H9 (cell line): ENCODE measurements at regions not wholly inside any gene's neighbourhood (a gene's known extent, or its start where the extent isn't known, plus 50 kb on each side); places are given as distances from the start of the nearest gene placed in this dataset.

Experiments used
- DNase-seq: peaks from one replicate; pipeline ENCODE4 v3.0.0-alpha.2; 2017
- H2AFZ ChIP-seq: one replicate; pipeline ENCODE4 v1.6.1; 2013; ENCODE audit warnings: mild to moderate bottlenecking, low read length, control low read depth, moderate library complexity
- H2AK5ac ChIP-seq: 2 replicates; pipeline ENCODE4 v1.6.1; 2013; ENCODE audit warnings: low read length, control low read depth, mixed read lengths; ENCODE audit not compliant: insufficient read length
- H2BK120ac ChIP-seq: one replicate; pipeline ENCODE4 v1.6.1; 2013; ENCODE audit warnings: low read depth, mild to moderate bottlenecking, low read length, control low read depth, inconsistent platforms; ENCODE audit not compliant: poor library complexity, severe bottlenecking
- H2BK12ac ChIP-seq: 2 replicates; pipeline ENCODE4 v1.6.1; 2013; ENCODE audit warnings: low read length, control low read depth, mixed read lengths, low read depth; ENCODE audit not compliant: insufficient read length
- H2BK15ac ChIP-seq: 2 replicates; pipeline ENCODE4 v1.6.1; 2013; ENCODE audit warnings: low read depth, low read length, control low read depth
- H2BK20ac ChIP-seq: one replicate; pipeline ENCODE4 v1.6.1; 2013; ENCODE audit warnings: low read depth, mild to moderate bottlenecking, low read length, control low read depth, inconsistent platforms; ENCODE audit not compliant: poor library complexity, severe bottlenecking
- H2BK5ac ChIP-seq: 2 replicates; pipeline ENCODE4 v1.6.1; 2013; ENCODE audit warnings: low read length, control low read depth, mixed read lengths; ENCODE audit not compliant: insufficient read length
- H3K14ac ChIP-seq: 2 replicates; pipeline ENCODE4 v1.6.1; 2013; ENCODE audit warnings: low read length, control low read depth; ENCODE audit not compliant: insufficient read depth
- H3K18ac ChIP-seq: 2 replicates; pipeline ENCODE4 v1.6.1; 2013; ENCODE audit warnings: low read depth, mild to moderate bottlenecking, mixed read lengths, low read length, control low read depth; ENCODE audit not compliant: insufficient read length
- H3K23ac ChIP-seq: 2 replicates; pipeline ENCODE4 v1.6.1; 2013; ENCODE audit warnings: low read length, control low read depth, mixed read lengths, low read depth; ENCODE audit not compliant: insufficient read length
- H3K23me2 ChIP-seq: 2 replicates; pipeline ENCODE4 v1.6.1; 2013; ENCODE audit warnings: low read depth, mild to moderate bottlenecking, mixed read lengths, low read length, control low read depth; ENCODE audit not compliant: insufficient read length, poor library complexity, severe bottlenecking
- H3K27ac ChIP-seq: 2 replicates; pipeline ENCODE4 v1.5.1; 2013; ENCODE audit warnings: low read length, control low read depth, mixed read lengths, low read depth; ENCODE audit not compliant: insufficient read length
- H3K27me3 ChIP-seq: 2 replicates; pipeline ENCODE4 v1.6.1; 2013; ENCODE audit warnings: low read length, control low read depth, inconsistent platforms; ENCODE audit not compliant: insufficient read depth
- H3K4ac ChIP-seq: 2 replicates; pipeline ENCODE4 v1.6.1; 2013; ENCODE audit warnings: low read depth, mild to moderate bottlenecking, control low read depth, inconsistent platforms, low read length, moderate library complexity
- H3K4me1 ChIP-seq: 2 replicates; pipeline ENCODE4 v1.6.1; 2013; ENCODE audit warnings: low read length, control low read depth, inconsistent platforms; ENCODE audit not compliant: insufficient read depth
- H3K4me2 ChIP-seq: 2 replicates; pipeline ENCODE4 v1.6.1; 2013; ENCODE audit warnings: low read length, control low read depth, mixed read lengths; ENCODE audit not compliant: insufficient read length, insufficient read depth
- H3K56ac ChIP-seq: 2 replicates; pipeline ENCODE4 v1.6.1; 2013; ENCODE audit warnings: low read depth, mild to moderate bottlenecking, mixed read lengths, low read length, control low read depth; ENCODE audit not compliant: insufficient read length
- H3K79me1 ChIP-seq: 2 replicates; pipeline ENCODE4 v1.6.1; 2013; ENCODE audit warnings: low read depth, mild to moderate bottlenecking, moderate library complexity, low read length, control low read depth, inconsistent platforms; ENCODE audit not compliant: insufficient read depth, poor library complexity, severe bottlenecking
- H3K79me2 ChIP-seq: 2 replicates; pipeline ENCODE4 v1.6.1; 2013; ENCODE audit warnings: low read length, control low read depth, inconsistent platforms; ENCODE audit not compliant: insufficient read depth
- H3K9ac ChIP-seq: 2 replicates; pipeline ENCODE4 v1.6.1; 2013; ENCODE audit warnings: low read length, control low read depth, mixed read lengths; ENCODE audit not compliant: insufficient read length; ENCODE audit errors: extremely low read depth
- H3K9me3 ChIP-seq: one replicate; pipeline ENCODE4 v1.6.1; 2013; ENCODE audit warnings: low read depth, low read length, inconsistent platforms; ENCODE audit not compliant: control insufficient read depth
- H3T11ph ChIP-seq: one replicate; pipeline ENCODE4 v1.6.1; 2013; ENCODE audit warnings: mild to moderate bottlenecking, low read length, control low read depth, inconsistent platforms
- H4K20me1 ChIP-seq: one replicate; pipeline ENCODE4 v1.6.1; 2013; ENCODE audit not compliant: control insufficient read depth, insufficient read length, insufficient read depth
- H4K5ac ChIP-seq: 2 replicates; pipeline ENCODE4 v1.6.1; 2013; ENCODE audit warnings: low read depth, mild to moderate bottlenecking, mixed read lengths, low read length, control low read depth; ENCODE audit not compliant: insufficient read length
- H4K8ac ChIP-seq: replicated peaks from 2 replicates; pipeline ENCODE4 v1.6.1; 2013; ENCODE audit warnings: low read length, control low read depth, mixed read lengths, low read depth; ENCODE audit not compliant: insufficient read length
- H4K91ac ChIP-seq: 2 replicates; pipeline ENCODE4 v1.6.1; 2013; ENCODE audit warnings: low read depth, mild to moderate bottlenecking, moderate library complexity, mixed read lengths, low read length, control low read depth; ENCODE audit not compliant: insufficient read length
- H3K27ac Mint-ChIP-seq, 3 experiments: 2 replicates in 2 of 3; 3 replicates in 1 of 3; pipeline ENCODE4 v1.8.0; 2020 to 2021; ENCODE audit warnings: mixed read lengths in 3 of 3, mild to moderate bottlenecking in 1 of 3, moderate library complexity in 1 of 3
- H3K27me3 Mint-ChIP-seq: 2 replicates; pipeline ENCODE4 v1.8.0; 2021; ENCODE audit warnings: low read depth, mild to moderate bottlenecking, moderate library complexity, mixed read lengths
- H3K36me3 Mint-ChIP-seq, 3 experiments: 2 replicates in 2 of 3; 3 replicates in 1 of 3; pipeline ENCODE4 v1.8.0; 2020 to 2021; ENCODE audit warnings: low read depth in 3 of 3, mixed read lengths in 3 of 3; ENCODE audit not compliant: insufficient read depth in 1 of 3
- H3K4me1 Mint-ChIP-seq, 2 experiments: 2 replicates each; pipeline ENCODE4 v1.8.0; 2020; ENCODE audit warnings: mixed read lengths in 2 of 2
- H3K4me3 Mint-ChIP-seq, 2 experiments: 2 replicates in 1 of 2; 3 replicates in 1 of 2; pipeline ENCODE4 v1.8.0; 2020 to 2021; ENCODE audit warnings: mild to moderate bottlenecking in 2 of 2, mixed read lengths in 2 of 2, moderate library complexity in 1 of 2
- H3K9me3 Mint-ChIP-seq, 2 experiments: 2 replicates in 1 of 2; 3 replicates in 1 of 2; pipeline ENCODE4 v1.8.0; 2020; ENCODE audit warnings: mild to moderate bottlenecking in 2 of 2, mixed read lengths in 2 of 2, moderate library complexity in 1 of 2
- CTCF ChIP-seq: fragments of 200-600 bp; sonication (generic); conservative IDR thresholded peaks from 3 replicates; pipeline ENCODE4 v1.8.0; 2021; ENCODE audit warnings: antibody characterized with exemption, mild to moderate bottlenecking
- WGBS: extraction: QIAGEN DNeasy Blood & Tissue Kit; methylation state at CpG from one replicate; pipeline ENCODE4 v1.1.7; 2013; ENCODE audit warnings: missing lambda C conversion rate, low lambda C conversion rate, mixed read lengths; ENCODE audit not compliant: insufficient read length; ENCODE audit errors: extremely low coverage; 5-methylcytosine and 5-hydroxymethylcytosine counted together

- no peak overlapping the region for H3K27ac Mint-ChIP-seq
- Histone ChIP-seq H2BK12ac (no peak overlapping the region), H3K4ac (no peak overlapping the region), H3K27ac (no peak overlapping the region), H3K79me1 (no peaks in the 10 kb centered on the region), H2BK5ac (no peak overlapping the region), H3K27me3 (no peaks in the 10 kb centered on the region), H3K23ac (no peak overlapping the region), H3K23me2 (no peaks in the 10 kb centered on the region), H3K4me1 (no peaks in the 10 kb centered on the region; the same call in 1 of the 2 replicates), H2AFZ (no peak overlapping the region), H4K20me1 (no peaks in the 10 kb centered on the region), H3K56ac (no peak overlapping the region), H3T11ph (no peak overlapping the region), H3K14ac (no peak overlapping the region), H2BK15ac (no peak overlapping the region), H3K4me2 (no peak overlapping the region), H4K8ac (no peak overlapping the region), H2AK5ac (no peak overlapping the region), H2BK20ac (no peak overlapping the region), H4K5ac (no peak overlapping the region), H4K91ac (no peak overlapping the region), H3K9ac (no peak overlapping the region), H3K79me2 (peaks cover 2% of the 10 kb centered on the region; the same call in 1 of the 2 replicates), H2BK120ac (no peak overlapping the region), H3K18ac (no peak overlapping the region), H3K9me3 (no peaks in the 10 kb centered on the region)
- H3K4me3 Mint-ChIP-seq: no peak overlapping the region
- DNase-seq: no peak
- H3K4me1 Mint-ChIP-seq: peaks cover 13% of the 10 kb centered on the region in 2 experiments
- H3K27me3 Mint-ChIP-seq: no peaks in the 10 kb centered on the region
- TF ChIP-seq CTCF: no peak
- H3K36me3 Mint-ChIP-seq: no peaks in the 10 kb centered on the region
- no CpG with 5 or more reads among the region's 1 CpG for WGBS
- no peaks in the 10 kb centered on the region for H3K9me3 Mint-ChIP-seq
These were observed 173.7 kb upstream of the DOK6 start for GRCh38 chr18:69226971-69227370.
